ENCODE measurements at regions not wholly inside any gene's neighbourhood (a gene's known extent, or its start where the extent isn't known, plus 50 kb on each side); places are given as distances from the start of the nearest gene placed in this dataset.

GRCh38 chr21:20641241-20641640, 357.0 kb upstream of the NCAM2 start:
- Histone ChIP-seq H3K9ac (ENCODE audit: insufficient read depth in 1 of 2, low read depth in 2 of 2, low read length in 2 of 2) (no peak overlapping the region), H3K4me2 (ENCODE audit: insufficient read depth, low read length) (no peak overlapping the region), H3K4me3 (no peak overlapping the region), H3K4me1 (replicated peaks in 1 of 2; ENCODE audit: control insufficient read depth in 2 of 2, insufficient read depth in 2 of 2, low read length in 2 of 2) (no peaks in the 10 kb centered on the region), H2AFZ (ENCODE audit: low read depth, low read length) (no peak overlapping the region), H3K9me3 (replicated peaks; ENCODE audit: control insufficient read depth, insufficient read depth, low read depth, low read length) (no peaks in the 10 kb centered on the region; the same call in 1 of the 2 replicates), H3K27me3 (ENCODE audit: control insufficient read depth in 2 of 2, insufficient read depth in 2 of 2, low read length in 2 of 2) (no peaks in the 10 kb centered on the region), H3K27ac (ENCODE audit: extremely low read depth, low read depth, low read length) (no peak overlapping the region), H3K9me1 (ENCODE audit: control insufficient read depth, insufficient read depth, low read length) (no peaks in the 10 kb centered on the region), H4K20me1 (replicated peaks; ENCODE audit: control insufficient read depth, insufficient read depth, low read length) (no peaks in the 10 kb centered on the region), H3K36me3 (ENCODE audit: control insufficient read depth, insufficient read depth, low read length) (no peaks in the 10 kb centered on the region), H3K79me2 (ENCODE audit: control insufficient read depth, insufficient read depth, low read length) (no peaks in the 10 kb centered on the region)
- no peak for ATAC-seq
- ChIA-PET POLR2A (no interaction called here), CTCF (ENCODE audit: low intra/inter-chr PET ratio) (no interaction called here)
- 13% methylated on average over 2 of the region's 2 CpGs for WGBS (ENCODE audit: insufficient coverage, low coverage, missing lambda C conversion rate)
- TF ChIP-seq ZNF57 (CRISPR knock-in tag; IDR thresholded peaks at IDR 0.05) = no peak
- no peak for TF ChIP-seq SAFB2 (IDR thresholded peaks at IDR 0.05; ENCODE audit: borderline replicate concordance, low read depth, low read length, severe bottlenecking)
- no peak for TF ChIP-seq NR2F6 (CRISPR knock-in tag; IDR thresholded peaks at IDR 0.05)
- no peak for TF ChIP-seq ZNF717 (CRISPR knock-in tag; IDR thresholded peaks at IDR 0.05)
- no peak for TF ChIP-seq GABPA (tag; conservative IDR thresholded peaks at IDR 0.05; ENCODE audit: low read depth)
- TF ChIP-seq ZNF766 (CRISPR knock-in tag; conservative IDR thresholded peaks at IDR 0.05) = no peak
- TF ChIP-seq MAZ (CRISPR knock-in tag; conservative IDR thresholded peaks at IDR 0.05 in 1 of 2, IDR thresholded peaks at IDR 0.05 in 1 of 2) = no peak
- TF ChIP-seq ARID1B (IDR thresholded peaks at IDR 0.05) = no peak
- TF ChIP-seq SRF (CRISPR knock-in tag; IDR thresholded peaks at IDR 0.05) = no peak
- intact Hi-C loops (cut with micrococcal nuclease) = no loop called here
- no peak for DNase-seq (ENCODE audit: extremely low read depth in 1 of 4, low spot score in 3 of 4)
- FAIRE-seq = no peak
- no TSS peak for BruUV-seq (replicated peaks)
- in situ Hi-C loops (cut with MboI) = no loop called here

All from K562 (cell line).